ENCODE measurements at regions not wholly inside any gene's neighbourhood (a gene's known extent, or its start where the extent isn't known, plus 50 kb on each side); places are given as distances from the start of the nearest gene placed in this dataset.

DNA sequence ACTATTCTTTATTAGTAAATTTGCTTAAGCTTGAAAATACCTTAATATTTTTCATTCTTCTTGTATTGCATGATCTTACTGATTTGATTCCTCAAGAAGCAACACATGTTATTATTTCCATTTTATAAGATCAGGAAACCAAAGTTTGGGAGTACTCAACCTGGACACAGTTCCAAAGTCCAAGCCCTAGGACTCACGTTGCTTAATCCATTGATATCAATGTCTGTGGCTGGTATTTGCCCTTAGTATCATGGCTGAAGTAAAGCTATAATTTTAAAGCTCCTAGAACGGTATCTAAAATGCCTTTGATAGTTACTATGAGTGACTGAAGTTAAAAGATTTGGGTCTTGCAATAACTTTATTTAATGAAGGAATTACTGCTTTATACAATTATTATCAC, 1045.3 kb downstream of the TUSC7 start:
- intact Hi-C loops (cut with micrococcal nuclease; ENCODE audit: unreplicated experiment) = no loop called here
- Histone ChIP-seq H3K27ac (no peak overlapping the region), H3K36me3 (ENCODE audit: low read depth) (no peaks in the 10 kb centered on the region), H3K9me3 (ENCODE audit: insufficient read depth, low read depth) (no peaks in the 10 kb centered on the region), H3K4me2 (no peak overlapping the region), H3K4me1 (replicated peaks; ENCODE audit: insufficient read depth) (no peaks in the 10 kb centered on the region), H3K79me2 (ENCODE audit: low read depth) (no peaks in the 10 kb centered on the region), H3K27me3 (ENCODE audit: insufficient read depth, low read depth) (no peaks in the 10 kb centered on the region), H3K9me2 (ENCODE audit: insufficient read depth) (no peaks in the 10 kb centered on the region), H3F3A (ENCODE audit: insufficient read depth, low read depth) (no peaks in the 10 kb centered on the region), H3K4me3 (no peak overlapping the region), H2AFZ (no peak overlapping the region), H4K20me1 (ENCODE audit: insufficient read depth) (no peaks in the 10 kb centered on the region)
- no TSS peak for BruUV-seq (replicated peaks)
- ChIA-PET CTCF (no interaction called here), POLR2A (ENCODE audit: unreplicated experiment) (no interaction called here)
- no peak for DNase-seq
- TF ChIP-seq, protein P1, sequence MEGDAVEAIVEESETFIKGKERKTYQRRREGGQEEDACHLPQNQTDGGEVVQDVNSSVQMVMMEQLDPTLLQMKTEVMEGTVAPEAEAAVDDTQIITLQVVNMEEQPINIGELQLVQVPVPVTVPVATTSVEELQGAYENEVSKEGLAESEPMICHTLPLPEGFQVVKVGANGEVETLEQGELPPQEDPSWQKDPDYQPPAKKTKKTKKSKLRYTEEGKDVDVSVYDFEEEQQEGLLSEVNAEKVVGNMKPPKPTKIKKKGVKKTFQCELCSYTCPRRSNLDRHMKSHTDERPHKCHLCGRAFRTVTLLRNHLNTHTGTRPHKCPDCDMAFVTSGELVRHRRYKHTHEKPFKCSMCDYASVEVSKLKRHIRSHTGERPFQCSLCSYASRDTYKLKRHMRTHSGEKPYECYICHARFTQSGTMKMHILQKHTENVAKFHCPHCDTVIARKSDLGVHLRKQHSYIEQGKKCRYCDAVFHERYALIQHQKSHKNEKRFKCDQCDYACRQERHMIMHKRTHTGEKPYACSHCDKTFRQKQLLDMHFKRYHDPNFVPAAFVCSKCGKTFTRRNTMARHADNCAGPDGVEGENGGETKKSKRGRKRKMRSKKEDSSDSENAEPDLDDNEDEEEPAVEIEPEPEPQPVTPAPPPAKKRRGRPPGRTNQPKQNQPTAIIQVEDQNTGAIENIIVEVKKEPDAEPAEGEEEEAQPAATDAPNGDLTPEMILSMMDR (conservative IDR thresholded peaks at IDR 0.05) = no peak
- no peak for TF ChIP-seq EZH2 (IDR thresholded peaks at IDR 0.05; ENCODE audit: low read depth)

DNA sequence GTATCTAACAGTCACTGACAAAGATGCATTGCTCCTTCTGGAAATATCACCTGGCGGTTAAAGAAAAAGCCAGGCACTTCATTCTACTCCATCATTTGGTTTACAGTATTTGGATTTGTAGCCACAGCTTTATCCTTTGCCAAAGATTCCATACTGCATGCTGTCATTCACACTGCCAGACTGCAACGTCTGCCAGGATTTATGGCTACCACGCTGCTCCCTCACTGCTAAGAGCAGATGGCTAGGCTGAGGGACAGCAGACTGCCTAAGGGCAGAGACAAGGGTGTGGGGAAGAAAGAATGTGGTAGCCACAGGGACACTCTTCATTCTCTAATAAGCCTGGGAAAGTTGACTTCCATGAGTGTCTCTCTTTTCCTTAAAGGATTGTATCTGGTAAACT, 1047.0 kb downstream of the TUSC7 start:
- ChIA-PET CTCF (no interaction called here), POLR2A (ENCODE audit: unreplicated experiment) (no interaction called here)
- no peak overlapping the region for H3K4me2 ChIP-seq
- H4K20me1 ChIP-seq (ENCODE audit: insufficient read depth) = no peaks in the 10 kb centered on the region
- no peak overlapping the region for H3K27ac ChIP-seq
- TF ChIP-seq EZH2 (IDR thresholded peaks at IDR 0.05; ENCODE audit: low read depth) = no peak
- TF ChIP-seq, protein P1 (conservative IDR thresholded peaks at IDR 0.05) = no peak
- no peak overlapping the region for H2AFZ ChIP-seq
- no peaks in the 10 kb centered on the region for H3K9me3 ChIP-seq (ENCODE audit: insufficient read depth, low read depth)
- DNase-seq = no peak
- intact Hi-C loops (cut with micrococcal nuclease; ENCODE audit: unreplicated experiment) = no loop called here
- H3K4me3 ChIP-seq = no peak overlapping the region
- no TSS peak for BruUV-seq (replicated peaks)
- no peaks in the 10 kb centered on the region for H3K36me3 ChIP-seq (ENCODE audit: low read depth)
- no peaks in the 10 kb centered on the region for H3K4me1 ChIP-seq (replicated peaks; ENCODE audit: insufficient read depth)
- no peaks in the 10 kb centered on the region for H3K9me2 ChIP-seq (ENCODE audit: insufficient read depth)
- no peaks in the 10 kb centered on the region for H3F3A ChIP-seq (ENCODE audit: insufficient read depth, low read depth)
- no peaks in the 10 kb centered on the region for H3K79me2 ChIP-seq (ENCODE audit: low read depth)
- no peaks in the 10 kb centered on the region for H3K27me3 ChIP-seq (ENCODE audit: insufficient read depth, low read depth)

DNA sequence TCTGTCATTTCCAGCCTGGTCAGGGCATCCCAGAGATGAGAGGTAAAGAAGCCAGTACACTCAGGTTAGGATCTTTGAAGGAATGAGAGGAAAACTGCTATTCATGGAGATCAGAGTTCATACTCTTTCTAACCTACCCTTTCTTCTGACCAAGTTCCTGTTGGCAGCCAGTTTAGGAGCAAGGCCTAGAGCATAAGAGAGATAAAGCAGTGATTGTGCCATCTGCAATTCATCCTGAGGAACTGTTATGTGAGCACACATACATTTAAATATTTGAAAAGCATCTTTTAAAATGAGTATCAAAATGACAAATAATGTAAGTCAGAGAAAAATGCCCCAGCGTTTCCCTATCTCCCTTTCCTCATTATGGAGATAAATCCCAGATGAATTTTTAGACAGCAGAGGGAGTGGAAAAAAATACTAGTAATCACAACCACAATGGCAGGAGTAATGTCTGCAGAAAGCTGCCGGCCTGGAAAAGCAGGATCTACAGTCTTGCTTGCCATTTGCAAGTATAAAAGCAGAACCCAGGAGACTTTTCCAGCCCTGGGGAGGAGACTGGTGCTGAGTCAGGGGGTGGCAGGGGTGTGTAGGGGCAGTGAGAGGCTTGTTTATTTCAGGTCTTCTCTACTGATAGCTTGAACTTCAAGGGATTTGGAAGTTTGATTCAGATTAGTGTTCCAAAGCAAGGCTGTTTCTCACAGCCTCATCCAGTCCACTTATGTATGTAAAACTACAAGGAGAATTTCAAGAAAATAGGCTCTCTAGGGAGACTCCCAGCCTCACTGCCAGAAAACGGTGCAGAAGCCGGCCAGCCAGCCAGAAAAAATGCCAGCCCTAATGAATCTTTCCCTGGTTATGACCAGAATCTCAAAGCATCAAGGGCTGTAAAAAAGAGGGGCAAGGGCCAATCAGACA, 1052.4 kb downstream of the TUSC7 start:
- Histone ChIP-seq H3K36me3 (ENCODE audit: low read depth) (no peaks in the 10 kb centered on the region), H3F3A (ENCODE audit: insufficient read depth, low read depth) (no peaks in the 10 kb centered on the region), H3K27ac (no peak overlapping the region), H3K27me3 (ENCODE audit: insufficient read depth, low read depth) (no peaks in the 10 kb centered on the region), H3K4me1 (replicated peaks; ENCODE audit: insufficient read depth) (no peaks in the 10 kb centered on the region), H4K20me1 (ENCODE audit: insufficient read depth) (no peaks in the 10 kb centered on the region), H2AFZ (no peak overlapping the region), H3K9me3 (ENCODE audit: insufficient read depth, low read depth) (no peaks in the 10 kb centered on the region; the same call in 1 of the 2 replicates), H3K79me2 (ENCODE audit: low read depth) (no peaks in the 10 kb centered on the region), H3K4me3 (no peak overlapping the region), H3K4me2 (no peak overlapping the region), H3K9me2 (ENCODE audit: insufficient read depth) (no peaks in the 10 kb centered on the region)
- no peak for DNase-seq
- POLR2A ChIA-PET (ENCODE audit: unreplicated experiment) = no interaction called here
- TF ChIP-seq EZH2 (IDR thresholded peaks at IDR 0.05; ENCODE audit: low read depth) = no peak
- TF ChIP-seq, protein P1 (conservative IDR thresholded peaks at IDR 0.05) = no peak
- BruUV-seq (replicated peaks) = no TSS peak
- intact Hi-C loops (cut with micrococcal nuclease; ENCODE audit: unreplicated experiment) = no loop called here
- CTCF ChIA-PET = no interaction called here

All from PC-9 (cell line).